Ovary (tissue), 7 donors: ENCODE measurements at regions not wholly inside any gene's neighbourhood (a gene's known extent, or its start where the extent isn't known, plus 50 kb on each side); places are given as distances from the start of the nearest gene placed in this dataset.
"Not testable (repeated sequence)": the region's sequence is repeated elsewhere in the genome, so short reads cannot be mapped to it uniquely, and the experiment has no call there.

Experiments
- DNase-seq, 5 donors: peaks; one replicate each; pipeline ENCODE4 v3.0.0-alpha.2; 2019 to 2020
- H3K27ac ChIP-seq, 2 donors: fragments of 200-600 bp; one replicate each; pipeline versions ENCODE4 v1.5.1 to v1.8.0; 2019 to 2022
- H3K27me3 ChIP-seq: fragments of 200-600 bp; one replicate; pipeline ENCODE4 v1.8.0; 2022
- H3K36me3 ChIP-seq: fragments of 200-600 bp; sonication (generic); one replicate; pipeline ENCODE4 v1.5.1; 2019
- H3K4me1 ChIP-seq: one replicate; pipeline ENCODE4 v1.8.1; 2013; ENCODE audit warnings: mild to moderate bottlenecking, moderate library complexity; ENCODE audit not compliant: insufficient read depth
- H3K4me3 ChIP-seq: fragments of 200-600 bp; sonication (generic); one replicate; pipeline ENCODE4 v1.5.1; 2017
- H3K9me3 ChIP-seq, 2 donors: fragments of 200-600 bp in 1 of 2; sonication (generic) in 1 of 2; one replicate each; pipeline versions ENCODE4 v1.5.1 to v1.8.1; 2013 to 2019; ENCODE audit warnings: mild to moderate bottlenecking in 1 of 2, moderate library complexity in 1 of 2
- CTCF ChIP-seq, 3 donors: fragments of 450-650 bp in 2 of 3; fragments of 200-600 bp in 1 of 3; IDR thresholded peaks; one replicate each; pipeline versions ENCODE4 v1.5.1 to v1.8.0; 2016 to 2022; ENCODE audit warnings: antibody characterized with exemption in 3 of 3, mild to moderate bottlenecking in 1 of 3
- EP300 ChIP-seq: sonication (generic); formaldehyde crosslinking; IDR thresholded peaks from one replicate; pipeline ENCODE4 v1.6.1; 2017; ENCODE audit warnings: antibody characterized with exemption
- POLR2A ChIP-seq: fragments of 450-650 bp; IDR thresholded peaks from one replicate; pipeline ENCODE4 v1.6.1; 2017; ENCODE audit warnings: antibody characterized with exemption, mild to moderate bottlenecking, moderate library complexity
- WGBS, 3 donors: extraction: QIAGEN DNeasy Blood & Tissue Kit in 1 of 3; methylation state at CpG; one replicate each; pipeline versions ENCODE4 v1.1.5 to v1.1.7; 2013 to 2017; 5-methylcytosine and 5-hydroxymethylcytosine counted together
- intact Hi-C, 4 donors: fragments of 100-400 bp; cut with DNase I; formaldehyde crosslinking; loops; one replicate each; pipeline versions ENCODE4 v1.11.0 to v1.15.1; 2022 to 2023
- donor health status: DM: no; HTN: no; CAD: no; lungs with moderate emphysema.
- donor health status: DM: no; HTN: no; CAD: no.
- donor health status: Bipolar disorder and iron deficiency.
- donor health status: DM: no; HTN: no; CAD: no.
- donor health status: DM: yes; HTN: yes; CAD: no.

- H3K36me3 ChIP-seq = no peaks in the 10 kb centered on the region
- H3K4me1 ChIP-seq = no peaks in the 10 kb centered on the region
- H3K9me3 ChIP-seq = no peaks in the 10 kb centered on the region
- TF ChIP-seq CTCF (IDR thresholded peaks at IDR 0.05) = no peak
- TF ChIP-seq EP300 = no peak
- TF ChIP-seq POLR2A = no peak
- H3K27me3 ChIP-seq = no peaks in the 10 kb centered on the region
- DNase-seq = no peak
- no peak overlapping the region for H3K4me3 ChIP-seq
- intact Hi-C loops = no loop called here
- no peak overlapping the region for H3K27ac ChIP-seq
These were observed 203.0 kb upstream of the RGS17 start for GRCh38 chr6:153334121-153334520.

GRCh38 chr6:153331221-153331620 lies 200.1 kb upstream of the RGS17 start:
- H3K27me3 ChIP-seq, H3K4me3 ChIP-seq, H3K9me3 ChIP-seq, intact Hi-C loops, H3K36me3 ChIP-seq, H3K4me1 ChIP-seq, H3K27ac ChIP-seq, DNase-seq: not testable (repeated sequence)

- intact Hi-C loops = no loop called here
- no peaks in the 10 kb centered on the region for H3K4me1 ChIP-seq
- TF ChIP-seq EP300 = no peak
- no peak for TF ChIP-seq POLR2A
- no peak for TF ChIP-seq CTCF (IDR thresholded peaks at IDR 0.05)
- H3K36me3 ChIP-seq = no peaks in the 10 kb centered on the region
- DNase-seq = no peak
- no peaks in the 10 kb centered on the region for H3K9me3 ChIP-seq
- 91 to 95% (median 91%) methylated on average over 5 of the region's 5 CpGs for WGBS, 3 donors
- no peak overlapping the region for H3K4me3 ChIP-seq
- H3K27me3 ChIP-seq = no peaks in the 10 kb centered on the region
- no peak overlapping the region for H3K27ac ChIP-seq
These were observed 197.1 kb upstream of the RGS17 start for GRCh38 chr6:153328194-153328593.

- Histone ChIP-seq H3K36me3 (no peaks in the 10 kb centered on the region), H3K4me3 (no peak overlapping the region), H3K4me1 (no peaks in the 10 kb centered on the region), H3K27me3 (no peaks in the 10 kb centered on the region), H3K9me3 (no peaks in the 10 kb centered on the region), H3K27ac (no peak overlapping the region)
- 13 to 30% (median 13%) methylated on average over 1 of the region's 1 CpG for WGBS, 3 donors
- DNase-seq = no peak
- intact Hi-C loops = no loop called here
- no peak for TF ChIP-seq EP300
- TF ChIP-seq POLR2A = no peak
- TF ChIP-seq CTCF (IDR thresholded peaks at IDR 0.05) = no peak
These were observed 194.6 kb upstream of the RGS17 start for GRCh38 chr6:153325661-153326060.

GRCh38 chr6:153312634-153313033 lies 181.6 kb upstream of the RGS17 start:
- Histone ChIP-seq H3K36me3 (no peaks in the 10 kb centered on the region), H3K4me3 (no peak overlapping the region), H3K27me3 (no peaks in the 10 kb centered on the region), H3K27ac (no peak overlapping the region), H3K9me3 (no peaks in the 10 kb centered on the region), H3K4me1 (no peaks in the 10 kb centered on the region)
- TF ChIP-seq POLR2A (no peak), EP300 (no peak), CTCF (IDR thresholded peaks at IDR 0.05) (no peak)
- intact Hi-C loops = no loop called here
- 35 to 42% (median 39%) methylated on average over 3 of the region's 3 CpGs for WGBS, 3 donors
- DNase-seq = no peak
